Panc1 (cell line): ENCODE measurements at regions not wholly inside any gene's neighbourhood (a gene's known extent, or its start where the extent isn't known, plus 50 kb on each side); places are given as distances from the start of the nearest gene placed in this dataset.

Experiments used
- ATAC-seq: fragments of 200-7000 bp; cut with Tn5 transposase; 2 replicates; pipeline ENCODE4 v1.9.1; 2020; ENCODE audit warnings: mild to moderate bottlenecking, moderate library complexity
- BruUV-seq: library from RNA; stranded (reverse); fragments of 400-500 nt; replicated peaks from 2 replicates; lab custom pipeline; 2021; lab: Mats Ljungman, UMichigan
- CTCF ChIA-PET: fragments of 300-600 bp; sonication (Branson Sonifier 250); formaldehyde crosslinking; loops from one replicate; lab custom pipeline; 2022; ENCODE audit warnings: antibody characterized with exemption; lab: Charles Lee
- POLR2A ChIA-PET: fragments of 300-600 bp; sonication (Branson Sonifier 250); formaldehyde crosslinking; loops from one replicate; lab custom pipeline; 2022; ENCODE audit warnings: antibody characterized with exemption; lab: Charles Lee
- DNase-seq: peaks from one replicate; pipeline ENCODE4 v3.0.0-alpha.2; 2010; ENCODE audit warnings: low read depth, low spot score
- H3K27ac ChIP-seq: 2 replicates; pipeline ENCODE4 v1.5.1; 2011; ENCODE audit warnings: mild to moderate bottlenecking, low read length, inconsistent platforms
- H3K27me3 ChIP-seq: fragments of 200-500 bp; sonication (Bioruptor generic); 2 replicates; pipeline ENCODE4 v1.6.0; 2014; ENCODE audit warnings: low read length, inconsistent platforms; ENCODE audit not compliant: control insufficient read depth, insufficient read depth
- H3K36me3 ChIP-seq: fragments of 200-500 bp; sonication (Bioruptor generic); 2 replicates; pipeline ENCODE4 v1.5.1; 2014; ENCODE audit warnings: inconsistent platforms, mild to moderate bottlenecking, low read length, moderate library complexity; ENCODE audit not compliant: control insufficient read depth, insufficient read depth
- H3K4me1 ChIP-seq: 2 replicates; pipeline ENCODE4 v1.5.1; 2011; ENCODE audit warnings: inconsistent platforms, mild to moderate bottlenecking, low read length, moderate library complexity; ENCODE audit not compliant: control insufficient read depth, insufficient read depth
- H3K4me3 ChIP-seq, 2 experiments: 2 replicates each; pipeline ENCODE4 v1.5.1; 2011 to 2012; ENCODE audit warnings: low read depth in 2 of 2, low read length in 2 of 2, mild to moderate bottlenecking in 2 of 2, inconsistent platforms in 1 of 2, moderate library complexity in 1 of 2
- H3K9me3 ChIP-seq: fragments of 200-500 bp; sonication (Bioruptor generic); 2 replicates; pipeline ENCODE4 v1.5.1; 2014; ENCODE audit warnings: low read depth, mild to moderate bottlenecking, inconsistent platforms, low read length, moderate library complexity; ENCODE audit not compliant: control insufficient read depth, insufficient read depth
- CTCF ChIP-seq: fragments of 450-650 bp; IDR thresholded peaks from 2 replicates; pipeline ENCODE4 v1.5.1; 2017; ENCODE audit warnings: mild to moderate bottlenecking
- POLR2AphosphoS5 ChIP-seq: IDR thresholded peaks from 2 replicates; pipeline ENCODE4 v1.6.1; 2012; ENCODE audit warnings: mild to moderate bottlenecking, low read depth, low read length, moderate library complexity
- REST ChIP-seq, 2 experiments: IDR thresholded peaks; 2 replicates each; pipeline ENCODE4 v1.6.1; 2011 to 2012; ENCODE audit warnings: low read depth in 2 of 2, control low read depth in 1 of 2, low read length in 1 of 2, mild to moderate bottlenecking in 1 of 2, moderate library complexity in 1 of 2; ENCODE audit not compliant: insufficient read depth in 1 of 2
- SIN3A ChIP-seq: IDR thresholded peaks from 2 replicates; pipeline ENCODE4 v1.6.1; 2012; ENCODE audit warnings: low read depth, mild to moderate bottlenecking, low read length, moderate library complexity, borderline replicate concordance; ENCODE audit not compliant: insufficient read depth
- TCF7L2 ChIP-seq: IDR thresholded peaks from 2 replicates; pipeline ENCODE4 v1.6.1; 2011; ENCODE audit warnings: mild to moderate bottlenecking, low read depth, low read length, inconsistent platforms
- in situ Hi-C: cut with HindIII; loops from 2 replicates; pipeline ENCODE4 v1.10.0; 2016; ENCODE audit warnings: low sequenced_read_pairs, low pct_unique_long_range_greater_than_20kb
- intact Hi-C: fragments of 100-400 bp; cut with micrococcal nuclease; formaldehyde crosslinking; loops from one replicate; pipeline ENCODE4 v1.10.0; 2022; ENCODE audit not compliant: unreplicated experiment

- no peak for ATAC-seq
- no peaks in the 10 kb centered on the region for H3K36me3 ChIP-seq
- intact Hi-C loops = no loop called here
- in situ Hi-C loops = no loop called here
- DNase-seq = no peak
- peaks cover 2% of the 10 kb centered on the region; the same call in 1 of the 2 replicates for H3K27me3 ChIP-seq
- no peaks in the 10 kb centered on the region for H3K9me3 ChIP-seq
- H3K27ac ChIP-seq = no peak overlapping the region
- TF ChIP-seq TCF7L2 (no peak), POLR2AphosphoS5 (no peak), SIN3A (no peak), REST (IDR thresholded peaks at IDR 0.05; ENCODE audit: insufficient read depth in 1 of 2, low read depth in 2 of 2, low read length in 1 of 2) (no peak), CTCF (no peak)
- H3K4me1 ChIP-seq = no peaks in the 10 kb centered on the region
- no TSS peak for BruUV-seq
- CTCF ChIA-PET = no interaction called here
- no peak overlapping the region for H3K4me3 ChIP-seq
- POLR2A ChIA-PET = no interaction called here
Observed at GRCh38 chr1:14242870-14243269, 355.6 kb upstream of the KAZN start.

GRCh38 chr1:14245954-14246353 is 352.5 kb upstream of the KAZN start:
- TF ChIP-seq CTCF = no peak
- TF ChIP-seq TCF7L2 = no peak
- no peak for TF ChIP-seq POLR2AphosphoS5
- TF ChIP-seq SIN3A = no peak
- ATAC-seq = no peak
- no TSS peak for BruUV-seq
- no peaks in the 10 kb centered on the region for H3K36me3 ChIP-seq
- POLR2A ChIA-PET = no interaction called here
- peaks cover 2% of the 10 kb centered on the region for H3K27me3 ChIP-seq
- no peaks in the 10 kb centered on the region for H3K9me3 ChIP-seq
- no peak overlapping the region for H3K4me3 ChIP-seq
- in situ Hi-C loops = no loop called here
- no peaks in the 10 kb centered on the region for H3K4me1 ChIP-seq
- CTCF ChIA-PET = no interaction called here
- H3K27ac ChIP-seq = no peak overlapping the region
- intact Hi-C loops = no loop called here
- DNase-seq = no peak

- in situ Hi-C loops = no loop called here
- H3K36me3 ChIP-seq = no peaks in the 10 kb centered on the region
- no peak for TF ChIP-seq TCF7L2
- TF ChIP-seq REST (IDR thresholded peaks at IDR 0.05; ENCODE audit: insufficient read depth in 1 of 2, low read depth in 2 of 2, low read length in 1 of 2) = no peak
- no peak for TF ChIP-seq CTCF
- TF ChIP-seq POLR2AphosphoS5 = no peak
- no peak for TF ChIP-seq SIN3A
Observed at GRCh38 chr1:14246471-14246870, 352.0 kb upstream of the KAZN start.

More at GRCh38 chr1:14246471-14246870, 352.0 kb upstream of the KAZN start:
- no TSS peak for BruUV-seq
- Histone ChIP-seq H3K27ac (no peak overlapping the region), H3K27me3 (peaks cover 2% of the 10 kb centered on the region), H3K4me3 (no peak overlapping the region), H3K9me3 (no peaks in the 10 kb centered on the region), H3K4me1 (no peaks in the 10 kb centered on the region)
- intact Hi-C loops = no loop called here
- ChIA-PET POLR2A (interaction anchor here (0.6 kb wide), 1 partner anchor 31 kb away, joined by 7 read pairs; no protein-coding TSS in a partner anchor), CTCF (no interaction called here)
- ATAC-seq (no peak), DNase-seq (no peak)
